COLO668 (cell line): ENCODE measurements at regions not wholly inside any gene's neighbourhood (a gene's known extent, or its start where the extent isn't known, plus 50 kb on each side); places are given as distances from the start of the nearest gene placed in this dataset.
"Not testable (repeated sequence)": the region's sequence is repeated elsewhere in the genome, so short reads cannot be mapped to it uniquely, and the experiment has no call there.

ENCODE experiments used
- DNase-seq: peaks from one replicate; lab custom pipeline; 2025; ENCODE audit not compliant: unreplicated experiment; lab: John Stamatoyannopoulos, UW

DNA sequence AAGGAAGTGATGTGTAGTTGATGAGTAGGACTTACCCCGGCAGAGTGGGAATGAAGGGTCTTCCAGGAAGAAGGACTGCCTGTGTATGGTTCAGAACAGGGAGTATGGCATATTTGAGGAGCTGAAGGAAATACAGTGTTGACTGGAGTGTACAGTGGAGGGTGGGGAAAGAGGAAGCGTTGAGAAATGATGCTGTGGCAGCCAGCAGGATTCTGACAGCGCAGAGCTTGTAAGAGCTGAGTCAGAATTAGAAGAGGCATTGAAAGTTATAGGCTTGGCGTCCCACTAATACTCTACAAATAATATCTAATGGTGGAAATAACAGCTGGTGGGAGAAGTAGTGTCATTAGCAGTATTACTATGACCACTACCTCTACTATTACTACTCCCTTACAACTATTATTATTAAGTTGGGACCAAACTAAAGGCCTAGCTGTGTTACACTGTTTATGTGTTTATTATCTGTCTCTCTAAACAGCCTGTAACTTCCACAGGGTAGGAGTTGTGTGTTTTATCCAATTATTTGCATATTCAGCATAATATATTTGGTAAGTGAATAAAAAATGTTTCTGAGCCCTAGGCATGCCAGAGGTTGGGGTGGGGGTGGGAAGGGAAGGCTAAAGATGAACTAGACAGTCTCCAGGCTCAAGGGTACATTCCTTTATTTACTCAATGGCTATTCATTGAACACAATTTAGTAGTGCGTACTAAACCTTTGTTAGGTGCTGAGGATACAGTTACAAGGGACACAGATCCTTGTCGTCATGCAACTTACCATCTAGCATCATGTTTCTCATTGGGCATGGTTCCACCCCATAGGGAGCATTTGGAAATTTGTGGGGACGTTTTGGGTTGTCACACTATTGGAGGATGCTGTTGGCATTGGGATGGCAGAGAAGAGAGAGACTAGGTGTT is 428.8 kb upstream of the ONECUT1 start:
- no peak for DNase-seq

DNA sequence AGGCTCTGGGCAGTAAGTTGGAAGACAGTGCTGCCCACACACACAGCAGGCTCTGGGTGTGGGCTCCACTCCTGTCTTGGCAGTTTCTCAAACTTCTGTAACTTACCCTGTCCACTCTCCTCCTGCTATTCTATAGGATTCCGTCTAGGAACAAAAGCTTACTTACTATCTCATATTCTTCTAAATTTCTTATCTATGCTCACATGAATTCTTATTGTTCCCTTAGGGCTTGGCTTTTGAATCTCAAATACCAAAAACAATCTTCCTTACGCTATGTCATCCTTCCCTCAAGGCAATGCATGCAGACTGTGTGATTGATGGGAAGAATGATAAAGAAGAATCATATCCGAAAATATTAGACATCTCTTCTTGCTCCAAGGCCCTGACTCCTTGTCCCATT is 425.9 kb upstream of the ONECUT1 start:
- no peak for DNase-seq

- DNase-seq = no peak
Observed at GRCh38 chr15:53213336-53213735, 423.2 kb upstream of the ONECUT1 start.

- DNase-seq = no peak
Observed at GRCh38 chr15:53212785-53213184, 422.6 kb upstream of the ONECUT1 start.

DNA sequence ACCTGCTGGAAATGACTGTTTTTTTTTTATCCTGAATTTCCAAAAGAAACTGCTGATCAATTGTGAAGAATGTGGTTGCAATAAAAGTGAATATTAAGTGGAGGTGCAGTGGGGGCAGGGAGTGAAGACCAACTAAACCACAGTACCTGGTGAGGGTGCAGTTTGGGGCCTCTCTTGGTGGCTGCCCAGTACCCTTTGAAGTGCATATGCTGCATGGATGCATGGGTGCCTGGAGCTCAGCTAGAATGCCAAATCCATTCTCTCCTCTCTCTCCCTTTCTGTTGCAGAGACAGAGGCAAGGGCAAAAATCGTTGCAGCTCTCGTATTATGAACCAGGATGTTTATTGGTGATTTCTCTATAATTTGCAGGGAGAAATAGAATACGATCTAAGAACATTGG is 420.5 kb upstream of the ONECUT1 start:
- no peak for DNase-seq

DNA sequence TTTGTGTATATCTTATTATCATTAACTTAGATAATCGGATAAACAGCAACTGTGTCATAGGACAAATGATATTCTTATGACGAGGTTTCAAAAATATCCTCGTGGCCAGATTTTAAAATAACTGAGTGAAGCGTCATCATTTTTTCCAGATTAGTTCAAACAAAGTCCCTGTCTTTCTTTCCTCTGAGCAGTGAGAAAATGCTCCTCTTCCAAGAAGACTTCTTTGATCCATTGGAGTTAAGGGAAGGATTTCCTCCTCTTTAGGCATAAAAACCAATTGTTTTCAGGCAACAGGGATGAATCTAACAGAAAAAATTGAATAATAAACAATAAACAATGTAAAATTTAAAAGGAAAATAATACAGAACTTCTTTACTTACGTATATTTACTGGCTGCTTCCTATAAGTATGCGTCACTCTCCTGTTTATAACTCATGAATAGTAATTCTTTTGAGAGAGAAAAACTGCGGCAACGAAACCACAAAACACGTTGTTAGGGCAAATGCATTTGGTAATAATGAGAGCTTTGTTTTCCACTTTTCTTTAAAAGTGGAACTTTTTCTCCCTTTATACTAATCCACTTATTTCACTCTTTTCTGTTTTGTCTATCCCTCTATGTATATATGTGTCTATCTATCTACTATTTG is 419.4 kb upstream of the ONECUT1 start:
- no peak for DNase-seq

DNA sequence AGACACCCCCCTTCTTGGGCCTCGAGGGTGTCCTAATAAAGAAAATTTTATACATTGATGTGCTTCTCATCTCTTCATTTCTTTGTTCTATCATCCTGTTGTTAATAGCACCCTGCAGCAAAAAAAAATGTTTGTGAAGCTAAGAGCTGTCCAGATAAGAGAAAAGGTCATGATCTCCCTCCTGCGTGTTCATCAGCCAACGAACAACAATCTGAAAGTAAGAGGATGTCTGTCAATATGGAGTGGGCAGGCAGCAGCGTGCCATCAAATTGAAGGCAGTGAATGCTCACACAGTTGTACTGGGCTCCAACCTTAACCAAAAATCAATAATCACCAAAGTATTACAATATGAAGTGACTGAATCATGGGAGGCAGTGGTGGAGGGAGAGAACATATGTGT is 418.6 kb upstream of the ONECUT1 start:
- DNase-seq = no peak

DNA sequence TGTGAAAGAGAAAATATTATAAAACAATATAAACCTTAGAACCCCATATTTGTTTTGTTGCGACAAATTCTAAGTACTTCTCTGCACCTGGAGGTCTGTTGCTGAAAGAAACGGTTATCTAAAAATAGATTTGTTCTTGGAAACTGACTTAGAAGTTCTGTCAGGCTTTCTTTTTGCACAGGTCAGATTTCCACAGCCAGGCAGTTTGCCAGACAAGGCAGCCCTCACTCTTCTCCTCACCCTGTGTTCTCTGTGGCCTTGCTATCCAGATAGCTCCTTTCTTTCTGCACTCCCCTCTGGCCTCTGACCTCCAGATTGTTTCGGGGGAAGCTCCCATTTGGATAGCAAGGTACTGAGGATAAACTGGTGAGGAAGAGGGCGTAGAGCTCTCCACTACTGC is 413.3 kb upstream of the ONECUT1 start:
- no peak for DNase-seq

DNA sequence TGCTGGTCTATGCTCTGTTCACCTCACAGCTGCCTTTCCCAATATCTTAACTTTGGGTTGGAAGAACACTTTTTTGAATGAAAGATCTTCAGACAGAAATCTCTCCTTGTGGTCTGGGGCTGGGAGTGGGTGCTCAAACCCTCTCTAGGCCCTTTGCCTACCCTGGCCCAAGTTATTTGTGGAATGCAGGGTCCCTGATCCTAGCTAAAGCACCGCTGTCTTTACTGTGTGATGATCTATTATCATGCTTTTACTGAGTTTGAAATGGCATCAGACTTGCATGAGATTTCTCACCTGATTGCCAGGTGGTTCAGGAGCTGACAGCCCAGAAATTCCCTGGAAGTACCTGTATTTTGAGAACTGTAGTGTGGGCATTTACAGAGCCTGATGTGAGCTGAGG is 412.7 kb upstream of the ONECUT1 start:
- DNase-seq = no peak

- DNase-seq = peak; percentile 82
Observed at GRCh38 chr15:53197426-53197839, 407.3 kb upstream of the ONECUT1 start.

DNA sequence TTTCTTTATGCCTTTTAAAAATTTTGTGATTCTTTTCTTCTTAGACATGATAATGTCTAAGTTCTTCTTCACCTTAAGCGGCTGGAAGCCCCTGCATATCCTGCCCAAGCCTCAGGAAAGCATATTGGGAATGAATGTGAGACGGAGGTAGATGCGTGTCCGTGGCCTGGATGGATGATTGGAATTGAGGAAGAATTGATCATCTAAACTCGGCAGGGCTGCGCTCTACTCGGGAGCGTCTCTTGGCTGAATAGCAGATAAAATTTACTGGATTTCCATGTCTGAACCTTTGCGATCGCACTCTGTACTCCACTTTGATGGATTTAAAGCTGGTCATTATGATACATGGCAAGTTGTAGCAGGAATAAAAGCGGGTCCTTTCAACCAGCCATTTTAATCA is 406.7 kb upstream of the ONECUT1 start:
- no peak for DNase-seq

GRCh38 chr15:53196242-53196641 is 406.1 kb upstream of the ONECUT1 start:
- no peak for DNase-seq

- DNase-seq = no peak
Observed at GRCh38 chr15:53193149-53193548, 403.0 kb upstream of the ONECUT1 start.

- DNase-seq = no peak
Observed at GRCh38 chr15:53189860-53190259, 399.7 kb upstream of the ONECUT1 start.

DNA sequence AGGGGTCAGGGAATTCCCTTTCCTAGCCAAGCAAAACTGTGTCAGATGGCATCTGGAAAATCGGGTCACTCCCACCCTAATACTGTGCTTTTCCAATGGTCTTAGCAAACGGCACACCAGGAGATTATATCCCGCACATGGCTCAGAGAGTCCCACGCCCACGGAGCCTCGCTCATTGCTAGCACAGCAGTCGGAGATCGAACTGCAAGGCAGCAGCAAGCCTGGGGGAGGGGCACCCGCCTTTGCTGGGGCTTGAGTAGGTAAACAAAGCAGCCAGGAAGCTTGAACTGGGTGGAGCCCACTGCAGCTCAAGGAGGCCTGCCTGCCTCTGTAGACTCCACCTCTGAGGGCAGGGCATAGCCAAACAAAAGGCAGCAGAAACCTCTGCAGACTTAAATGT is 393.3 kb upstream of the ONECUT1 start:
- DNase-seq = not testable (repeated sequence)

DNA sequence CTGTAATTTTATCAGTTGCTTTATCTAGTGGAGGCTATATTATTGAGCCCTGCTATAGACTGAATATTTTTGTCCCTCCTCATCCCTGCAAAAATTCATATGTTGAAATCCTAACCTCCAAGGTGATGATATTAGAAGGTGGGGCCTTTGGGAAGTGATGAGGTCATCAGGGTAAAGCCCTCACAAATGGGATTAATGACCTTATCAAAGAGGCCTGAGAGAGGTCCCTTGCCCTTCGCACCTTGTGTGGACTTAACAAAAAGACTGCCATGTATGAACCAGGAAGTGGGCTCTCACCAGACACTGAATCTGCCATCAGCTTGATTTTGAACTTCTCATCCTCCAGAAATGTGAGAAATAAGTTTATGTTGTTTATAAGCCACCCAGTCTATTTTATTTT is 381.4 kb upstream of the ONECUT1 start:
- no peak for DNase-seq

DNA sequence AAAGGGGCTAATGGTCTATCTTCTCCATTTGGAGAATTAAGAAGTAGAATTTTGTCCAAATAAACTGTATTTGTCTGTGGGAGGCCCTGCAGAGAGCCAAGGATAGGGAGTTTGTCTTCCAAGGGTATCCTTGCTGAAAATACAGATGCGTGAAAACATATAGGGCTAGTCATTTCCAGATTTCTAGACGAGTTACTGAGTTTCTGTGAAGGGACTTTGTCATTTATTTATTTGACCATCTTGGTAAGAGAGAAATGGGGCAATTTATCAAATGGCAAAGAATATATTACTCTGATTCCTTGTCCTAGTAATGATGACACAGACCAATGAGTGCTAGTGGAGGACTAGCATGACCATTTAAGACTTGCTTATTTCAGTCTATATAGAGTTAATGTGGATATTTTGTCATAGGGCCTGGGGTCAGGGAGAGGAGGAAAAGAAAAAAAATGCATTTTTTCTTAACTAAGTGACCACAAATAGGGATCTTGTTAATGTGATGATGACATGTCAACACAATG is 376.6 kb upstream of the ONECUT1 start:
- no peak for DNase-seq

GRCh38 chr15:53165988-53166683 is 376.0 kb upstream of the ONECUT1 start:
- no peak for DNase-seq

DNA sequence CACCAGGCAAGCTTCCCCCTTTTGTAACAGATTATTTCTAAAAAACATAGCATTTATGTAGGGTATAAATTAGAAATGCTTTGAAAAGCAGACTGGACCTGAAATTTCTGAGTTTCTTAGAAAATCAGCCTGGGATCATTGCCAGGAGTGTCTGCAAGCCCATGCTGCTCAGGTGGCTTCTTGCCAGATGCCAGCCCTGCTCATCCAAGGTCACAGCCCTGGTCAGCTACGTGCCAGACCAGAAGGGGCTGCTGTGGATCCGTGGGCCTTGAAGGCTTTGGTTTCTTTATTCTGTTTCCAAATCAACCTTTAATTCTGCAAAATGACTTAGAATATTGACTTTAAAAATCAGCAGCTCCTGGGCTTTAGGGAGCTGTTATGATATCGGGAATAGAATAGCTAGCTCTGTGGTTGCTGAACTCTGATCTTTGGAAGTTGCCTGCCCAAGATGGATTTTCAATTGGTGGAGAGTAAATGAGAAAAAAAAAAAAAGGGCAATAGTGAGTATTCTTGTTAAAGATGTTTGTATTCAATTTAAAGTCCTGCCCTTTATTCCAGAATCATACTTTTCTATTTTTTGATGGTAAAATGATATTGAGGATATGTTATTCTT is 370.1 kb upstream of the ONECUT1 start:
- no peak for DNase-seq

DNA sequence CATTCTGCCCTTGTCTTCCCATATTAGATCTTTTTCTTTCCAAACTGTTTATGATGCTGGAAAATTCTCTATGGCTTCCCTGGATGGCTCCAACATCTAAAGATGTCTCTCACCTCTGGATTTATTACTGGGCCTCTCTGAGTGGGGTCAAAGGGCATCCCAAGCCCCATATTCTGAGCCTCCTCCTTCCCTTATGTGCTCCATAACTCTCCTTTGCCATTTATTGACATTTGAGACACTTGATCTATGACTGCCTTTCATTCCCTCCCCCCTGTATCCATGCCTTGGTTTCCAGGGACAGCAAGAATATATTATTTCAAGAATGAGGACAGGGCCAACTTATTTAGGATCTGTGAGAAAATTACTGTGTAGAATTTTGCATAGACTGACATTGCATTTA is 369.3 kb upstream of the ONECUT1 start:
- no peak for DNase-seq

- no peak for DNase-seq
Observed at GRCh38 chr15:53158995-53159394, 368.9 kb upstream of the ONECUT1 start.
